HEK293 (cell line): ENCODE measurements at regions not wholly inside any gene's neighbourhood (a gene's known extent, or its start where the extent isn't known, plus 50 kb on each side); places are given as distances from the start of the nearest gene placed in this dataset.

ENCODE experiments used
- CTCF ChIA-PET: fragments of 350-600 bp; formaldehyde crosslinking; extraction: SDS; loops from one replicate; lab custom pipeline; 2021; ENCODE audit warnings: antibody characterized with exemption; lab: Yijun Ruan, JAX
- POLR2A ChIA-PET: fragments of 300-600 bp; formaldehyde crosslinking; extraction: SDS; loops from one replicate; lab custom pipeline; 2020; ENCODE audit warnings: antibody characterized with exemption, inconsistent platforms; lab: Yijun Ruan, JAX
- H3K27ac ChIP-seq: fragments of 200-500 bp; sonication (Bioruptor generic); 2 replicates; pipeline ENCODE4 v1.5.1; 2014; ENCODE audit warnings: low read depth, low read length, control low read depth, inconsistent platforms; ENCODE audit errors: extremely low read depth
- H3K36me3 ChIP-seq, 2 experiments: fragments of 200-500 bp in 1 of 2; sonication (Bioruptor generic) in 1 of 2; 1 replicate in 1 of 2; 2 replicates in 1 of 2; pipeline ENCODE4 v1.5.1; 2014 to 2017; ENCODE audit warnings: inconsistent platforms in 2 of 2, low read length in 2 of 2; ENCODE audit not compliant: control insufficient read depth in 2 of 2, insufficient read depth in 1 of 2
- H3K4me1 ChIP-seq: fragments of 200-500 bp; sonication (Bioruptor generic); 2 replicates; pipeline ENCODE4 v1.5.1; 2014; ENCODE audit warnings: mild to moderate bottlenecking, low read length, inconsistent platforms; ENCODE audit not compliant: control insufficient read depth, insufficient read depth
- H3K4me3 ChIP-seq: 2 replicates; pipeline ENCODE4 v1.5.1; 2011; ENCODE audit warnings: low read depth, mild to moderate bottlenecking, control low read depth, low read length, moderate library complexity
- H3K9me3 ChIP-seq: fragments of 200-500 bp; sonication (Bioruptor generic); 2 replicates; pipeline ENCODE4 v1.5.1; 2014; ENCODE audit warnings: low read depth, low read length, inconsistent platforms; ENCODE audit not compliant: control insufficient read depth, insufficient read depth
- AEBP2 ChIP-seq: fragments of 450-650 bp; formaldehyde crosslinking; IDR thresholded peaks from 2 replicates; pipeline ENCODE4 v1.5.1; 2016; ENCODE audit warnings: missing biosample characterization, missing genetic modification characterization, borderline replicate concordance
- PATZ1 ChIP-seq: fragments of 450-650 bp; formaldehyde crosslinking; IDR thresholded peaks from 2 replicates; pipeline ENCODE4 v1.5.1; 2016; ENCODE audit warnings: missing biosample characterization, missing genetic modification characterization
- REST ChIP-seq: fragments of 450-650 bp; formaldehyde crosslinking; IDR thresholded peaks from 2 replicates; pipeline ENCODE4 v1.5.1; 2016; ENCODE audit warnings: missing biosample characterization, missing genetic modification characterization
- SALL2 ChIP-seq: fragments of 450-650 bp; formaldehyde crosslinking; IDR thresholded peaks from 2 replicates; pipeline ENCODE4 v1.5.0; 2017; ENCODE audit warnings: missing biosample characterization, mild to moderate bottlenecking, missing genetic modification characterization, borderline replicate concordance
- TRIM28 ChIP-seq: IDR thresholded peaks from 2 replicates; pipeline ENCODE4 v1.6.1; 2011; ENCODE audit warnings: low read length, control low read depth, borderline replicate concordance
- WT1 ChIP-seq: fragments of 450-650 bp; formaldehyde crosslinking; IDR thresholded peaks from 2 replicates; pipeline ENCODE4 v1.5.1; 2016; ENCODE audit warnings: missing biosample characterization, missing genetic modification characterization
- YY1 ChIP-seq: fragments of 450-650 bp; formaldehyde crosslinking; IDR thresholded peaks from 2 replicates; pipeline ENCODE4 v1.5.1; 2018; ENCODE audit warnings: missing biosample characterization, missing genetic modification characterization
- ZBTB7A ChIP-seq: fragments of 450-650 bp; formaldehyde crosslinking; IDR thresholded peaks from 2 replicates; pipeline ENCODE4 v1.5.1; 2016; ENCODE audit warnings: low read depth, missing biosample characterization, missing genetic modification characterization
- ZNF350 ChIP-seq: fragments of 450-650 bp; formaldehyde crosslinking; IDR thresholded peaks from 2 replicates; pipeline ENCODE4 v1.5.0; 2017; ENCODE audit warnings: missing biosample characterization, mild to moderate bottlenecking, missing genetic modification characterization
- ZNF404 ChIP-seq: fragments of 450-650 bp; formaldehyde crosslinking; IDR thresholded peaks from 2 replicates; pipeline ENCODE4 v1.5.1; 2017; ENCODE audit warnings: missing biosample characterization, missing genetic modification characterization
- ZNF449 ChIP-seq: fragments of 450-650 bp; formaldehyde crosslinking; IDR thresholded peaks from 2 replicates; pipeline ENCODE4 v1.5.1; 2017; ENCODE audit warnings: missing biosample characterization, mild to moderate bottlenecking, missing genetic modification characterization, moderate library complexity
- ZNF48 ChIP-seq: fragments of 450-650 bp; formaldehyde crosslinking; IDR thresholded peaks from 2 replicates; pipeline ENCODE4 v1.5.1; 2016; ENCODE audit warnings: missing biosample characterization, missing genetic modification characterization
- ZNF488 ChIP-seq: fragments of 450-650 bp; formaldehyde crosslinking; IDR thresholded peaks from 2 replicates; pipeline ENCODE4 v1.5.1; 2016; ENCODE audit warnings: missing biosample characterization, missing genetic modification characterization
- ZNF529 ChIP-seq: fragments of 450-650 bp; formaldehyde crosslinking; IDR thresholded peaks from 2 replicates; pipeline ENCODE4 v1.5.1; 2017; ENCODE audit warnings: missing genetic modification characterization, missing biosample characterization; ENCODE audit not compliant: insufficient replicate concordance
- ZNF530 ChIP-seq: fragments of 450-650 bp; formaldehyde crosslinking; IDR thresholded peaks from 2 replicates; pipeline ENCODE4 v1.5.1; 2016; ENCODE audit warnings: low read depth, missing biosample characterization, missing genetic modification characterization
- ZNF585B ChIP-seq: fragments of 450-650 bp; formaldehyde crosslinking; IDR thresholded peaks from 2 replicates; pipeline ENCODE4 v1.5.1; 2016; ENCODE audit warnings: missing biosample characterization, missing genetic modification characterization
- ZNF645 ChIP-seq: fragments of 450-650 bp; formaldehyde crosslinking; IDR thresholded peaks from 2 replicates; pipeline ENCODE4; 2016; ENCODE audit warnings: missing biosample characterization, missing genetic modification characterization
- ZNF654 ChIP-seq: fragments of 450-650 bp; formaldehyde crosslinking; IDR thresholded peaks from 2 replicates; pipeline ENCODE4 v1.5.1; 2016; ENCODE audit warnings: low read depth, missing biosample characterization, missing genetic modification characterization
- ZNF785 ChIP-seq: fragments of 450-650 bp; formaldehyde crosslinking; IDR thresholded peaks from 2 replicates; pipeline ENCODE4 v1.5.1; 2016; ENCODE audit warnings: missing biosample characterization, missing genetic modification characterization

GRCh38 chr4:135073389-135073788, 871.8 kb upstream of the PABPC4L start:
- no peak for TF ChIP-seq TRIM28
- TF ChIP-seq ZNF488 (tag by site-specific recombination), result no peak
- no peaks in the 10 kb centered on the region for H3K36me3 ChIP-seq
- H3K4me1 ChIP-seq, result no peaks in the 10 kb centered on the region
- H3K27ac ChIP-seq, result no peak overlapping the region
- H3K9me3 ChIP-seq, result no peaks in the 10 kb centered on the region
- POLR2A ChIA-PET, result no interaction called here
- no peak overlapping the region for H3K4me3 ChIP-seq
- CTCF ChIA-PET, result no interaction called here

- CTCF ChIA-PET, result no interaction called here
- no peak overlapping the region for H3K4me3 ChIP-seq
- TF ChIP-seq AEBP2 (no peak), ZNF350 (tag by site-specific recombination) (no peak), ZNF48 (tag by site-specific recombination) (no peak), TRIM28 (no peak), ZNF404 (tag by site-specific recombination) (no peak), WT1 (no peak), ZNF645 (tag by site-specific recombination) (no peak), ZNF585B (tag by site-specific recombination) (no peak), ZNF654 (no peak), ZNF530 (no peak), ZNF529 (no peak), YY1 (tag by site-specific recombination) (no peak), ZNF449 (tag by site-specific recombination) (no peak), ZBTB7A (tag by site-specific recombination) (no peak), ZNF785 (no peak), SALL2 (tag by site-specific recombination) (no peak), PATZ1 (tag by site-specific recombination) (no peak), REST (no peak)
- TF ChIP-seq, all 188 proteins: peak for 0
- Histone ChIP-seq H3K4me1 (no peaks in the 10 kb centered on the region), H3K27ac (no peak overlapping the region), H3K9me3 (no peaks in the 10 kb centered on the region), H3K36me3 (no peaks in the 10 kb centered on the region)
- POLR2A ChIA-PET, result no interaction called here
These were observed 871.0 kb upstream of the PABPC4L start for GRCh38 chr4:135072553-135072952.
